K562 (cell line): ENCODE measurements at regions not wholly inside any gene's neighbourhood (a gene's known extent, or its start where the extent isn't known, plus 50 kb on each side); places are given as distances from the start of the nearest gene placed in this dataset.

Source experiments
- ATAC-seq: fragments of 200-7000 bp; cut with Tn5 transposase; 3 replicates; pipeline ENCODE4 v1.9.1; 2020; ENCODE audit warnings: moderate library complexity
- BruUV-seq: library from RNA; stranded (reverse); fragments of 400-500 nt; replicated peaks from 2 replicates; lab custom pipeline; 2021; lab: Mats Ljungman, UMichigan
- CTCF ChIA-PET: fragments of 300-600 bp; formaldehyde crosslinking; extraction: SDS; loops from one replicate; lab custom pipeline; 2021; ENCODE audit warnings: low intra/inter-chr PET ratio; lab: Yijun Ruan, JAX
- POLR2A ChIA-PET: fragments of 300-600, 350-650 bp; sonication (Branson Sonifier 250); formaldehyde crosslinking; extraction: SDS; loops from one replicate; lab custom pipeline; 2021; ENCODE audit warnings: antibody characterized with exemption, inconsistent platforms; lab: Yijun Ruan, JAX
- DNase-seq, 4 experiments: peaks; one replicate each; pipeline versions ENCODE4 v3.0.0 to v3.0.0-alpha.2; 2011 to 2018; ENCODE audit warnings: low spot score in 3 of 4, mixed read lengths in 3 of 4; ENCODE audit errors: extremely low read depth in 1 of 4
- FAIRE-seq: peaks from 2 replicates; lab custom pipeline; 2011; peaks lifted over from hg19 to GRCh38; lab: Jason Lieb, UNC
- H2AFZ ChIP-seq: 2 replicates; pipeline ENCODE4 v1.6.0; 2011; ENCODE audit warnings: low read depth, low read length, control low read depth, inconsistent platforms
- H3K27ac ChIP-seq: fragments of 200-600 bp; 3 replicates; pipeline ENCODE4 v1.8.0; 2011; ENCODE audit warnings: low read depth, mild to moderate bottlenecking, control low read depth, inconsistent platforms, low read length, moderate library complexity, mixed read lengths; ENCODE audit errors: extremely low read depth
- H3K27me3 ChIP-seq, 2 experiments: fragments of 300-600 bp in 1 of 2; 2 replicates in 1 of 2; 3 replicates in 1 of 2; pipeline versions ENCODE4 v1.6.0 to v1.8.0; 2011; ENCODE audit warnings: inconsistent platforms in 2 of 2, low read length in 2 of 2, mild to moderate bottlenecking in 1 of 2, mixed read lengths in 1 of 2, moderate library complexity in 1 of 2; ENCODE audit not compliant: control insufficient read depth in 2 of 2, insufficient read depth in 2 of 2
- H3K36me3 ChIP-seq: fragments of 300-600 bp; 3 replicates; pipeline ENCODE4 v1.8.0; 2011; ENCODE audit warnings: mild to moderate bottlenecking, low read length, inconsistent platforms; ENCODE audit not compliant: control insufficient read depth, insufficient read depth
- H3K4me1 ChIP-seq, 2 experiments: fragments of 200-600 bp in 1 of 2; replicated peaks in 1 of 2; 2 replicates in 1 of 2; 3 replicates in 1 of 2; pipeline versions ENCODE4 v1.5.1 to v1.8.0; 2011; ENCODE audit warnings: inconsistent platforms in 2 of 2, low read length in 2 of 2, mild to moderate bottlenecking in 1 of 2, mixed read lengths in 1 of 2, moderate library complexity in 1 of 2; ENCODE audit not compliant: control insufficient read depth in 2 of 2, insufficient read depth in 2 of 2
- H3K4me2 ChIP-seq: 2 replicates; pipeline ENCODE4 v1.6.1; 2011; ENCODE audit warnings: low read length, control low read depth, inconsistent platforms, mixed read lengths; ENCODE audit not compliant: insufficient read depth
- H3K4me3 ChIP-seq: fragments of 200-600 bp; sonication (generic), shearing (Covaris generic); 2 replicates; pipeline ENCODE4 v1.5.1; 2016; ENCODE audit warnings: control low read depth, inconsistent platforms
- H3K79me2 ChIP-seq: fragments of 200-600 bp; 3 replicates; pipeline ENCODE4 v1.8.0; 2011; ENCODE audit warnings: low read length, inconsistent platforms; ENCODE audit not compliant: control insufficient read depth, insufficient read depth
- H3K9ac ChIP-seq, 2 experiments: 2 replicates each; pipeline versions ENCODE4 v1.6.0 to v1.6.1; 2011; ENCODE audit warnings: low read depth in 2 of 2, low read length in 2 of 2, control low read depth in 1 of 2, inconsistent platforms in 1 of 2, mild to moderate bottlenecking in 1 of 2, mixed read lengths in 1 of 2; ENCODE audit not compliant: insufficient read depth in 1 of 2
- H3K9me1 ChIP-seq: one replicate; pipeline ENCODE4 v1.6.0; 2011; ENCODE audit warnings: inconsistent platforms, mild to moderate bottlenecking, low read length, moderate library complexity; ENCODE audit not compliant: control insufficient read depth, insufficient read depth
- H3K9me3 ChIP-seq: replicated peaks from 2 replicates; pipeline ENCODE4 v1.5.1; 2011; ENCODE audit warnings: low read depth, low read length, inconsistent platforms; ENCODE audit not compliant: control insufficient read depth, insufficient read depth
- H4K20me1 ChIP-seq: replicated peaks from 2 replicates; pipeline ENCODE4 v1.6.1; 2011; ENCODE audit warnings: low read length, inconsistent platforms, mixed read lengths; ENCODE audit not compliant: control insufficient read depth, insufficient read depth
- ARID3B ChIP-seq: fragments of 250-450 bp; sonication (Bioruptor Pico); IDR thresholded peaks from 2 replicates; pipeline ENCODE4 v1.4.0; 2020; ENCODE audit warnings: borderline replicate concordance
- CBFA2T2 ChIP-seq: fragments of 450-650 bp; conservative IDR thresholded peaks from 2 replicates; pipeline ENCODE4 v1.6.1; 2017; ENCODE audit warnings: mild to moderate bottlenecking
- RBFOX2 ChIP-seq: fragments of 200-400 bp; formaldehyde crosslinking; IDR thresholded peaks from 2 replicates; pipeline ENCODE4 v1.6.1; 2017; ENCODE audit warnings: low read depth, mild to moderate bottlenecking, low read length, moderate library complexity
- SMARCE1 ChIP-seq: fragments of 450-650 bp; IDR thresholded peaks from 2 replicates; pipeline ENCODE4 v1.7.1; 2016; ENCODE audit warnings: mild to moderate bottlenecking
- ZBTB33 ChIP-seq: sonication (generic); formaldehyde crosslinking; IDR thresholded peaks from 2 replicates; pipeline ENCODE4 v1.8.1; 2023; ENCODE audit warnings: mild to moderate bottlenecking, missing genetic modification reagents
- ZNF197 ChIP-seq: fragments of 200-800 bp; sonication (Bioruptor generic); IDR thresholded peaks from 2 replicates; pipeline ENCODE4 v1.6.1; 2016; ENCODE audit warnings: low read depth, missing genetic modification characterization, missing compliant biosample characterization
- ZNF785 ChIP-seq: fragments of 250-450 bp; sonication (Bioruptor Pico); IDR thresholded peaks from 2 replicates; pipeline ENCODE4 v1.4.0; 2020; ENCODE audit warnings: mild to moderate bottlenecking
- WGBS: fragments of 100-300 bp; shearing (Covaris generic); methylation state at CpG from one replicate; pipeline ENCODE4 v1.1.6; 2016; ENCODE audit warnings: low coverage, mixed read lengths; ENCODE audit not compliant: insufficient coverage; ENCODE audit errors: missing lambda C conversion rate; 5-methylcytosine and 5-hydroxymethylcytosine counted together
- in situ Hi-C: fragments of 300-500 bp; cut with MboI; formaldehyde crosslinking; loops from 4 replicates; pipeline ENCODE4 v1.15.0; 2018; ENCODE audit warnings: inconsistent platforms, mixed read lengths
- intact Hi-C: fragments of 100-400 bp; cut with micrococcal nuclease; formaldehyde crosslinking; loops from 2 replicates; pipeline ENCODE4 v1.14.2; 2022
- TF ChIP-seq, protein P1 (sequence below): sonication (generic); formaldehyde crosslinking; IDR thresholded peaks from 2 replicates; pipeline ENCODE4 v1.8.0; 2022; ENCODE audit warnings: mild to moderate bottlenecking, missing genetic modification reagents, borderline replicate concordance

DNA sequence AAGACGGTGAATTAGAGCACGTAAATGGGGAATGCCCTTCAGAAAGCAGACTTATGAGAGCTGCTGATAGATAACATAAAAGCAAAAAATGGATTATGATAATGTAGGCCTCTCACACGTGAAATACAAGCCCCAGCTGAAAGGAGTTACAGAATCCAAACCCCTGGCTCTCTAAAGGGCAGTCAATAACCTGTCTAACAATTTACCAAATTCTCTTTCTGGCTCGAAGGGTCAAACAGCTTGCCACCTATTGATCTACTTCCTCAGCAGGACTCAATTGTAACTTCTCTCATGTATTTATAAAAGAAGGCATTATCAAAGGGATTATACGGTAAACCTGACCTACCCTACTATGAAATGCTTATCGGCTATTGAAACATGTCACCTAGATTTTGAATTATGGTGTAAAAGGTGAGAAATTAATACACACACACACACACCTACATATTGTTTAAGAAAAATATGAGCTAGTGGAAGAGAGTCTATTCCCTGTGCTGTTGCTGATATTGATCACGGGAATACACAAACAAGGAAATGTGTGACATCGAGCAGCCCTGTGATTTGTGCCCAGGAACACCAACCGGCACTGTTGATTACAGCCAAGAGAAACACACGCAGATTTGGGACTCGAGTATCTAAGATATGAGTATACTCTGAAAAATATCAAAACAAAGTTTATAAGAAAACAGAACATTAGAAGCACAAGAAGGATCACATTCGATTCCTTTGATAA, 135.6 kb upstream of the NEBL start:
- H3K9ac ChIP-seq = no peak overlapping the region
- CTCF ChIA-PET = no interaction called here
- no peaks in the 10 kb centered on the region; a peak in 2 of 5 replicates for H3K4me1 ChIP-seq
- H3K9me3 ChIP-seq = no peaks in the 10 kb centered on the region; the same call in 1 of the 2 replicates
- in situ Hi-C loops (no loop called here), intact Hi-C loops (no loop called here)
- POLR2A ChIA-PET = no interaction called here
- no TSS peak for BruUV-seq
- no peak overlapping the region for H2AFZ ChIP-seq
- no peak for TF ChIP-seq ZNF785 (CRISPR knock-in tag)
- ATAC-seq = no peak
- DNase-seq = no peak
- WGBS = 40% methylated on average over 12 of the region's 12 CpGs
- H3K4me3 ChIP-seq = no peak overlapping the region
- H4K20me1 ChIP-seq = no peaks in the 10 kb centered on the region
- H3K4me2 ChIP-seq = no peak overlapping the region
- no peaks in the 10 kb centered on the region for H3K79me2 ChIP-seq
- H3K36me3 ChIP-seq = no peaks in the 10 kb centered on the region
- no peaks in the 10 kb centered on the region for H3K27me3 ChIP-seq
- H3K9me1 ChIP-seq = no peaks in the 10 kb centered on the region
- FAIRE-seq = no peak
- H3K27ac ChIP-seq = no peak overlapping the region

GRCh38 chr10:21031232-21031795, 134.2 kb upstream of the NEBL start:
- peak; percentile 64 for ATAC-seq
- H3K9ac ChIP-seq = no peak overlapping the region
- H3K4me3 ChIP-seq = no peak overlapping the region
- H3K27me3 ChIP-seq = no peaks in the 10 kb centered on the region
- no TSS peak for BruUV-seq
- H3K4me1 ChIP-seq = no peaks in the 10 kb centered on the region; a peak in 1 of 5 replicates
- intact Hi-C loops = no loop called here
- H3K27ac ChIP-seq = no peak overlapping the region
- ChIA-PET CTCF (no interaction called here), POLR2A (interaction anchor here (1.4 kb wide), 1 partner anchor 11 kb away, joined by 6 read pairs; no protein-coding TSS in a partner anchor)
- no peaks in the 10 kb centered on the region for H3K79me2 ChIP-seq
- H4K20me1 ChIP-seq = no peaks in the 10 kb centered on the region
- in situ Hi-C loops = no loop called here
- TF ChIP-seq SMARCE1 = no peak
- no peak for TF ChIP-seq CBFA2T2
- no peak for TF ChIP-seq ARID3B (CRISPR knock-in tag)
- no peak for TF ChIP-seq ZNF197 (CRISPR knock-in tag)
- no peak for TF ChIP-seq RBFOX2
- TF ChIP-seq ZBTB33 (CRISPR knock-in tag) = no peak
- TF ChIP-seq, protein P1, sequence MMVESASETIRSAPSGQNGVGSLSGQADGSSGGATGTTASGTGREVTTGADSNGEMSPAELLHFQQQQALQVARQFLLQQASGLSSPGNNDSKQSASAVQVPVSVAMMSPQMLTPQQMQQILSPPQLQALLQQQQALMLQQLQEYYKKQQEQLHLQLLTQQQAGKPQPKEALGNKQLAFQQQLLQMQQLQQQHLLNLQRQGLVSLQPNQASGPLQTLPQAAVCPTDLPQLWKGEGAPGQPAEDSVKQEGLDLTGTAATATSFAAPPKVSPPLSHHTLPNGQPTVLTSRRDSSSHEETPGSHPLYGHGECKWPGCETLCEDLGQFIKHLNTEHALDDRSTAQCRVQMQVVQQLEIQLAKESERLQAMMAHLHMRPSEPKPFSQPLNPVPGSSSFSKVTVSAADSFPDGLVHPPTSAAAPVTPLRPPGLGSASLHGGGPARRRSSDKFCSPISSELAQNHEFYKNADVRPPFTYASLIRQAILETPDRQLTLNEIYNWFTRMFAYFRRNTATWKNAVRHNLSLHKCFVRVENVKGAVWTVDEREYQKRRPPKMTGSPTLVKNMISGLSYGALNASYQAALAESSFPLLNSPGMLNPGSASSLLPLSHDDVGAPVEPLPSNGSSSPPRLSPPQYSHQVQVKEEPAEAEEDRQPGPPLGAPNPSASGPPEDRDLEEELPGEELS (CRISPR knock-in tag) = no peak
- 25% methylated on average over 7 of the region's 7 CpGs for WGBS
- DNase-seq = no peak
- no peaks in the 10 kb centered on the region for H3K9me1 ChIP-seq
- no peak for FAIRE-seq
- H2AFZ ChIP-seq = no peak overlapping the region
- H3K9me3 ChIP-seq = no peaks in the 10 kb centered on the region; the same call in 1 of the 2 replicates
- H3K36me3 ChIP-seq = no peaks in the 10 kb centered on the region
- no peak overlapping the region for H3K4me2 ChIP-seq
